ENCODE measurements at regions not wholly inside any gene's neighbourhood (a gene's known extent, or its start where the extent isn't known, plus 50 kb on each side); places are given as distances from the start of the nearest gene placed in this dataset.

- Mint-ChIP-seq H3K27me3 (ENCODE audit: unreplicated experiment) (no peaks in the 10 kb centered on the region), H3K4me3 (ENCODE audit: unreplicated experiment) (no peak overlapping the region), H3K9me3 (ENCODE audit: unreplicated experiment) (no peaks in the 10 kb centered on the region), H3K4me1 (ENCODE audit: unreplicated experiment) (no peaks in the 10 kb centered on the region), H3K36me3 (ENCODE audit: low read depth, unreplicated experiment) (no peaks in the 10 kb centered on the region), H3K27ac (ENCODE audit: unreplicated experiment) (no peak overlapping the region)
- TF ChIP-seq CTCF (IDR thresholded peaks at IDR 0.05; ENCODE audit: unreplicated experiment) = no peak
- DNase-seq (ENCODE audit: low spot score) = no peak
Observed at GRCh38 chr7:136030330-136030729, 53.2 kb upstream of the MTPN start.

- H3K36me3 Mint-ChIP-seq (ENCODE audit: low read depth, unreplicated experiment) = no peaks in the 10 kb centered on the region
- H3K9me3 Mint-ChIP-seq (ENCODE audit: unreplicated experiment) = no peaks in the 10 kb centered on the region
- H3K4me1 Mint-ChIP-seq (ENCODE audit: unreplicated experiment) = no peaks in the 10 kb centered on the region
- TF ChIP-seq CTCF (IDR thresholded peaks at IDR 0.05; ENCODE audit: unreplicated experiment) = no peak
- no peak overlapping the region for H3K4me3 Mint-ChIP-seq (ENCODE audit: unreplicated experiment)
- peaks cover 1% of the 10 kb centered on the region for H3K27me3 Mint-ChIP-seq (ENCODE audit: unreplicated experiment)
- no peak overlapping the region for H3K27ac Mint-ChIP-seq (ENCODE audit: unreplicated experiment)
- no peak for DNase-seq (ENCODE audit: low spot score)
Observed at GRCh38 chr7:136027160-136027559, 50.0 kb upstream of the MTPN start.
